ENCODE measurements at regions not wholly inside any gene's neighbourhood (a gene's known extent, or its start where the extent isn't known, plus 50 kb on each side); places are given as distances from the start of the nearest gene placed in this dataset.

- no peak for DNase-seq
Observed at GRCh38 chr2:42848265-42848664, 55.9 kb upstream of the HAAO start.

- DNase-seq, result no peak
Observed at GRCh38 chr2:42847596-42848151, 55.3 kb upstream of the HAAO start.

- no peak for DNase-seq
Observed at GRCh38 chr2:42846932-42847595, 54.7 kb upstream of the HAAO start.

- no peak for DNase-seq
Observed at GRCh38 chr2:42846026-42846425, 53.6 kb upstream of the HAAO start.

- no peak for DNase-seq
Observed at GRCh38 chr2:42844901-42845821, 52.8 kb upstream of the HAAO start.

GRCh38 chr2:42844366-42844765 lies 52.0 kb upstream of the HAAO start:
- no peak for DNase-seq

- DNase-seq, result no peak
Observed at GRCh38 chr2:42843611-42844010, 51.2 kb upstream of the HAAO start.

GRCh38 chr2:42843131-42843530 lies 50.7 kb upstream of the HAAO start:
- DNase-seq, result no peak

- DNase-seq, result no peak
Observed at GRCh38 chr2:42842466-42842865, 50.1 kb upstream of the HAAO start.

Measured in NCI-H446 treated with DMSO at 0.1 percent for 48 hours (cell line).